HG03457 (cell line): ENCODE measurements at regions not wholly inside any gene's neighbourhood (a gene's known extent, or its start where the extent isn't known, plus 50 kb on each side); places are given as distances from the start of the nearest gene placed in this dataset.

ENCODE experiments used
- ATAC-seq: cut with Tn5 transposase; IDR thresholded peaks from one replicate; pipeline ENCODE4 v1.9.1; 2021; ENCODE audit warnings: moderate number of reproducible peaks; ENCODE audit not compliant: unreplicated experiment

- no peak for ATAC-seq
Observed at GRCh38 chr10:65291286-65291685, 1634.5 kb upstream of the LRRTM3 start.

- ATAC-seq, result no peak
Observed at GRCh38 chr10:65292551-65292950, 1633.3 kb upstream of the LRRTM3 start.

- ATAC-seq, result no peak
Observed at GRCh38 chr10:65294329-65294728, 1631.5 kb upstream of the LRRTM3 start.

GRCh38 chr10:65301181-65301580 is 1624.7 kb upstream of the LRRTM3 start:
- ATAC-seq, result no peak

- ATAC-seq, result no peak
Observed at GRCh38 chr10:65306201-65306600, 1619.6 kb upstream of the LRRTM3 start.

- ATAC-seq, result no peak
Observed at GRCh38 chr10:65312876-65313275, 1613.0 kb upstream of the LRRTM3 start.

GRCh38 chr10:65313406-65313805 is 1612.4 kb upstream of the LRRTM3 start:
- ATAC-seq, result no peak

GRCh38 chr10:65314253-65314652 is 1611.6 kb upstream of the LRRTM3 start:
- no peak for ATAC-seq

- no peak for ATAC-seq
Observed at GRCh38 chr10:65319493-65319892, 1606.3 kb upstream of the LRRTM3 start.

GRCh38 chr10:65320236-65321026 is 1605.4 kb upstream of the LRRTM3 start:
- ATAC-seq, result no peak

- ATAC-seq, result no peak
Observed at GRCh38 chr10:65323802-65324201, 1602.0 kb upstream of the LRRTM3 start.

GRCh38 chr10:65325913-65326312 is 1599.9 kb upstream of the LRRTM3 start:
- ATAC-seq, result no peak

- no peak for ATAC-seq
Observed at GRCh38 chr10:65328486-65328885, 1597.3 kb upstream of the LRRTM3 start.

- no peak for ATAC-seq
Observed at GRCh38 chr10:65335311-65335710, 1590.5 kb upstream of the LRRTM3 start.

GRCh38 chr10:65340340-65340739 is 1585.5 kb upstream of the LRRTM3 start:
- no peak for ATAC-seq

GRCh38 chr10:65341323-65341925 is 1584.4 kb upstream of the LRRTM3 start:
- ATAC-seq, result no peak

GRCh38 chr10:65342245-65342644 is 1583.6 kb upstream of the LRRTM3 start:
- ATAC-seq, result no peak

- ATAC-seq, result no peak
Observed at GRCh38 chr10:65346466-65346865, 1579.4 kb upstream of the LRRTM3 start.

- ATAC-seq, result no peak
Observed at GRCh38 chr10:65348637-65349036, 1577.2 kb upstream of the LRRTM3 start.

- no peak for ATAC-seq
Observed at GRCh38 chr10:65350611-65351010, 1575.2 kb upstream of the LRRTM3 start.

- ATAC-seq, result no peak
Observed at GRCh38 chr10:65355141-65355680, 1570.6 kb upstream of the LRRTM3 start.

GRCh38 chr10:65358565-65358964 is 1567.3 kb upstream of the LRRTM3 start:
- no peak for ATAC-seq
